Esophagus squamous epithelium (tissue), 5 donors: ENCODE measurements at regions not wholly inside any gene's neighbourhood (a gene's known extent, or its start where the extent isn't known, plus 50 kb on each side); places are given as distances from the start of the nearest gene placed in this dataset.
"Not testable (repeated sequence)": the region's sequence is repeated elsewhere in the genome, so short reads cannot be mapped to it uniquely, and the experiment has no call there.

Experiments
- DNase-seq: peaks from one replicate; lab custom pipeline; 2025; lab: John Stamatoyannopoulos, UW
- H3K27ac ChIP-seq, 4 donors: fragments of 200-600 bp; sonication (generic); one replicate each; pipeline ENCODE4 v1.5.1; 2016 to 2019; ENCODE audit warnings: mild to moderate bottlenecking in 1 of 4
- H3K27me3 ChIP-seq, 4 donors: fragments of 200-600 bp; sonication (generic); 1 replicate in 3 of 4; 2 replicates in 1 of 4; pipeline versions ENCODE4 v1.5.1 to v1.6.0; 2017 to 2021; ENCODE audit warnings: antibody characterized with exemption in 1 of 4
- H3K36me3 ChIP-seq, 3 donors: fragments of 200-600 bp; sonication (generic); one replicate each; pipeline ENCODE4 v1.5.1; 2016 to 2019
- H3K4me1 ChIP-seq, 3 donors: fragments of 200-600 bp; sonication (generic); one replicate each; pipeline ENCODE4 v1.5.1; 2017 to 2019
- H3K4me3 ChIP-seq, 4 donors: fragments of 200-600 bp; sonication (generic); 1 replicate in 3 of 4; 2 replicates in 1 of 4; pipeline ENCODE4 v1.5.1; 2016 to 2019; ENCODE audit warnings: mild to moderate bottlenecking in 2 of 4, moderate library complexity in 1 of 4
- H3K9me3 ChIP-seq, 3 donors: fragments of 200-600 bp; sonication (generic); one replicate each; pipeline ENCODE4 v1.5.1; 2016 to 2019
- POLR2A ChIP-seq, 4 donors: fragments of 450-650 bp; IDR thresholded peaks; one replicate each; pipeline ENCODE4 v1.6.1; 2017; ENCODE audit warnings: antibody characterized with exemption in 4 of 4, mild to moderate bottlenecking in 4 of 4, moderate library complexity in 3 of 4
- WGBS, 2 donors: methylation state at CpG; one replicate each; pipeline ENCODE4 v1.1.5; 2018; 5-methylcytosine and 5-hydroxymethylcytosine counted together
- intact Hi-C: fragments of 100-400 bp; cut with DNase I; formaldehyde crosslinking; loops from one replicate; pipeline ENCODE4 v1.15.0; 2022
- TF ChIP-seq, protein P1 (sequence below), 6 experiments: fragments of 450-650 bp in 4 of 6; fragments of 200-600 bp in 2 of 6; sonication (generic) in 2 of 6; IDR thresholded peaks; one replicate each; pipeline ENCODE4 v1.5.1; 2016 to 2019; ENCODE audit warnings: antibody characterized with exemption in 6 of 6, mild to moderate bottlenecking in 4 of 6, moderate library complexity in 4 of 6
- donor health status: DM: yes; HTN: yes; CAD: no.

DNA sequence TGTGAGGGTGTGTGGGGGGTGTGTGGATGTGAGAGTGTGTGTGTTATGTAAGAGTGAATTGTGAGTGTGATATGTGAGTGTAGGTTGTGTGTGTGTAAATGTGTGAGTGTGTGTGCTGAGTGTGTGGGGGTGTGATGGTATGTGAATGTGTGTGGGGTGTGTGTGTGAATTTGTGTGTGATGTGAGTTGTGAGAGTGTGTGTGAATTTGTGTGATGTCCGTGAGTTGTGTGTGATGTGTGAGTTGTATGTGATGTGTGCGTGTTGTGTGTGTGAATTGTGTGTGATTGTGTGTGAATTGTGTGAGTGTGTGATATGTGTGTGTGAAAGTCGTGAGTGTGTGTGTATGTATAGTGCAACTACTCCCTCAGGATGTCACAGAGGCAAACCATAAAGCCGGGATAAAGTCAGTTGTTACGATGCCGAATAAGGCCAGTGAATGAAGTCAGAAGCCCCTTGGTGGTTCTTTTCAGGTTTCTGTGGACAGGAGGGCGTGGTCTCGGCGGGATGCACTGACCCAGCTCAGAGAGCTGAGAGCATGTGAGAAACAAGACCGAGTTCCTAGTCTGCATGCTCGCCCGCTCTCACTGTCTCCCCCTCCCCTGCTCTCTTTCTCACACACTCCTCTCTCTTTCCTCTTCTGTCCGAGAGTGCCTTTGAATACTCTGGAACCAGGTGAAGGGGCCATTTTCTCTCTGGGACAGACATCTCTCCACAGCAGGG is 71.8 kb upstream of the MAX start:
- peaks cover 5 to 13% (median 10%) of the 10 kb centered on the region in 3 donors for H3K4me1 ChIP-seq
- H3K36me3 ChIP-seq = no peaks in the 10 kb centered on the region
- H3K27ac ChIP-seq = no peak overlapping the region
- H3K27me3 ChIP-seq = peaks cover 0 to 14% (median 0%) of the 10 kb centered on the region in 4 donors
- intact Hi-C loops = no loop called here
- H3K4me3 ChIP-seq = no peak overlapping the region
- WGBS, 2 donors = 44 to 57% methylated on average over 12 to 13 of the region's 13 CpGs
- no peaks in the 10 kb centered on the region for H3K9me3 ChIP-seq
- TF ChIP-seq, protein P1, sequence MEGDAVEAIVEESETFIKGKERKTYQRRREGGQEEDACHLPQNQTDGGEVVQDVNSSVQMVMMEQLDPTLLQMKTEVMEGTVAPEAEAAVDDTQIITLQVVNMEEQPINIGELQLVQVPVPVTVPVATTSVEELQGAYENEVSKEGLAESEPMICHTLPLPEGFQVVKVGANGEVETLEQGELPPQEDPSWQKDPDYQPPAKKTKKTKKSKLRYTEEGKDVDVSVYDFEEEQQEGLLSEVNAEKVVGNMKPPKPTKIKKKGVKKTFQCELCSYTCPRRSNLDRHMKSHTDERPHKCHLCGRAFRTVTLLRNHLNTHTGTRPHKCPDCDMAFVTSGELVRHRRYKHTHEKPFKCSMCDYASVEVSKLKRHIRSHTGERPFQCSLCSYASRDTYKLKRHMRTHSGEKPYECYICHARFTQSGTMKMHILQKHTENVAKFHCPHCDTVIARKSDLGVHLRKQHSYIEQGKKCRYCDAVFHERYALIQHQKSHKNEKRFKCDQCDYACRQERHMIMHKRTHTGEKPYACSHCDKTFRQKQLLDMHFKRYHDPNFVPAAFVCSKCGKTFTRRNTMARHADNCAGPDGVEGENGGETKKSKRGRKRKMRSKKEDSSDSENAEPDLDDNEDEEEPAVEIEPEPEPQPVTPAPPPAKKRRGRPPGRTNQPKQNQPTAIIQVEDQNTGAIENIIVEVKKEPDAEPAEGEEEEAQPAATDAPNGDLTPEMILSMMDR (IDR thresholded peaks at IDR 0.05) = no peak
- TF ChIP-seq POLR2A (IDR thresholded peaks at IDR 0.05) = no peak
- no peak for DNase-seq

DNA sequence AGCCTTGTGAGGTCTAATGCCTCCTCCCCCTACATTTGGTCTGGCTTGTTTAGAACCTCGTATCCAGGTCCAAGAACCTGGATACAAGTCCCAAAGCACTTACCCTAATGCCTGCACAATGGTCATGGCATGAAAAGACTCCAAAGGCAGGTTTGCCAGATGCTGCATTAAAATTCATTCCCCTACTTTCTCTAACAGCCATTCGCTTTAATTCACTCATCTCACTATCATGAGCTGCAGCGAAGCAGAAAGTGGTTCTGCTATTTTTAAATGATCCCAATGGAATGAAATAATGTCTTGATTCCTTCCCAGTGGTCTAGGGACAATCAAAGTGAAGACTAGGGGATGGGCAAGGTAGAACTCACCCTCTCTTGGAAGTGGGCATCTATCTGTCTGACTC is 72.5 kb upstream of the MAX start:
- H3K9me3 ChIP-seq = no peaks in the 10 kb centered on the region
- intact Hi-C loops = no loop called here
- H3K27me3 ChIP-seq = peaks cover 0 to 14% (median 0%) of the 10 kb centered on the region in 4 donors
- no peak overlapping the region for H3K27ac ChIP-seq
- DNase-seq = no peak
- H3K4me3 ChIP-seq = no peak overlapping the region
- peaks cover 5 to 15% (median 10%) of the 10 kb centered on the region in 3 donors for H3K4me1 ChIP-seq
- H3K36me3 ChIP-seq = no peaks in the 10 kb centered on the region
- 68 to 83% methylated on average over 3 of the region's 3 CpGs for WGBS, 2 donors
- TF ChIP-seq, protein P1 (IDR thresholded peaks at IDR 0.05) = no peak
- no peak for TF ChIP-seq POLR2A (IDR thresholded peaks at IDR 0.05)

DNA sequence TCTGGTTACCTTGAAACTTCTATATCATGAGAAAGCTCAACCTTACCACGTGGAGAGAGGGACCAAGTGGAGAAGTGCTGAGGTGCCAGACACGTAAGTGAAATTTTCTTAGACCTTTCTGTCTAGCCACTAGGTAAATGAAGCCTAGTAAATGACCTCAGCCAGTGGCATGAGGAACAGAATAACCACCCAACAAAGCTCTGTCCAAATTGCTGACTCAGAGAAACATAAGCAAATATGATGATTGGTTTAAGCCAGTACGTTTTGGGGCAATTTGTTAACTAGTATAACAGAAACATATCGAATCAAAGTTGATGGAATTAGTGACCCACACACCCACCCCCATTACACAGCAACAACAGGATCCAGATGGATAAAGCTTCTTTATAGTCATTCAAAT is 75.2 kb upstream of the MAX start:
- Histone ChIP-seq H3K9me3 (peaks cover 0 to 12% (median 5%) of the 10 kb centered on the region in 3 donors), H3K4me3 (no peak overlapping the region), H3K27me3 (no peaks in the 10 kb centered on the region), H3K4me1 (peaks cover 0 to 12% (median 0%) of the 10 kb centered on the region in 3 donors), H3K27ac (no peak overlapping the region), H3K36me3 (no peaks in the 10 kb centered on the region)
- intact Hi-C loops = no loop called here
- TF ChIP-seq, protein P1 (IDR thresholded peaks at IDR 0.05) = no peak
- no peak for TF ChIP-seq POLR2A (IDR thresholded peaks at IDR 0.05)
- no peak for DNase-seq
- 72 to 80% methylated on average over 4 of the region's 4 CpGs for WGBS, 2 donors

DNA sequence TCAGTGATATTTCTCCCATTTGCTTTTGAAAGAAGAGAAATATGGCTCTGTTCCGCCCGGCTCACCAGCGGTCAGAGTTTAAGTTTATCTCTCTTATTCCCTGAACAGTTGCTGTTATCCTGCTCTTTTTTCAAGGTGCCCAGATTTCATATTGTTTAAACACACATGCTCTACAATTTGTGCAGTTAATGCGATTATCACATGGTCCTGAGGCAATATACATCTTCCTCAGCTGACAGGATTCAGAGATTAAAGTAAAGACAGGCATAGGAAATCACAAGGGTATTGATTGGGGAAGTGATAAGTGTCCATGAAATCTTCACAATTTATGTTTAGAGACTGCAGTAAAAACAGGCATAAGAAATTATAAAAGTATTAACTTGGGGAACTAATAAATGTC is 76.9 kb upstream of the MAX start:
- 84 to 88% methylated on average over 4 of the region's 4 CpGs for WGBS, 2 donors

DNA sequence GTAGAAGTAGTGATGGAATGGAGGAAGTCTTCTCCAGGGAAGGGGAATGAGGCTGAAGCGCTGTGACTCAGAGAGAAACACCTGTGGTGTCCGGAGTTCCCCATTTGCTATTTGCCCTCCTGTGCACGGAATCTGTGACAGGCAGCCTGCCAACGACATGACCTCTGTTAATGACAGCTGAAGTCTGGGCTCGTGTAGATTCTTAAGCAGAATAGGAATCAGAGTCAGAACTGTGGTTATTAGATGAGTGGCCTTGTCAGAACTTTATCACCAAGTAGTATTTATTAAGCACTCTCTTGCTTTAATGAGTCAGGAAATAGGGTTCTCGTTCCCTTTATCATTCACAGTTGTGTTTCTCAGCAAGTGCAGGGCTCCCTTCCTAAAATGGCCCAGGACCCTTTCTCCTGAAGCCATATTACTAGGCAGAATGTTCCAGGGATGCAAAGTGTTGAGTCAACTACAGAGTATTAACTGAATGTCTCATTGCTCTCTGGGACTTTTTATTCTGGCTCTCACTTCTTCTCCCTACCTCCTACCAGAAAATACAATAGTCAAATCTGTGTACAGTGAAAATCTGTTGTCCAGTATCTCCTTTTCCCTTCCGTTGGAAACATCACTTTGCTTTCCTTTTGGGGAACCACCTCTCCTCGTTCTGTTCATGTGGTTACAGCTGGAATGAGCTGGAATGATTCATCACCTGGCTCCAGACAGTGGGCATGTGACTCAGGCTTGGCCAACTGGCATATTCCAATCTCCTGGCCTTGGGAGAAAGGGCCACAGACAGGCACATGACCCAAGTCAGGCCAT is 77.8 kb upstream of the MAX start:
- H3K36me3 ChIP-seq = no peaks in the 10 kb centered on the region
- H3K27ac ChIP-seq = peak overlapping the region in 1 of 4 donors; percentile 25
- WGBS, 2 donors = 20 to 24% methylated on average over 8 of the region's 8 CpGs
- no peak overlapping the region for H3K4me3 ChIP-seq
- peaks cover 0 to 14% (median 5%) of the 10 kb centered on the region in 3 donors for H3K9me3 ChIP-seq
- peaks cover 0 to 12% (median 0%) of the 10 kb centered on the region in 3 donors for H3K4me1 ChIP-seq
- no peaks in the 10 kb centered on the region for H3K27me3 ChIP-seq
- no peak for TF ChIP-seq POLR2A (IDR thresholded peaks at IDR 0.05)
- TF ChIP-seq, protein P1 (IDR thresholded peaks at IDR 0.05) = no peak
- DNase-seq = no peak
- intact Hi-C loops = no loop called here

More for the DNA sequence above, 76.9 kb upstream of the MAX start:
- H3K4me3 ChIP-seq, DNase-seq, H3K27ac ChIP-seq, H3K27me3 ChIP-seq, H3K36me3 ChIP-seq, intact Hi-C loops: not testable (repeated sequence)
- Histone ChIP-seq H3K9me3 (peaks cover 0 to 14% (median 5%) of the 10 kb centered on the region in 3 donors), H3K4me1 (peaks cover 0 to 12% (median 0%) of the 10 kb centered on the region in 3 donors)
